OCI-LY3 (cell line): ENCODE measurements at regions not wholly inside any gene's neighbourhood (a gene's known extent, or its start where the extent isn't known, plus 50 kb on each side); places are given as distances from the start of the nearest gene placed in this dataset.

Experiments used
- EZH2phosphoT487 ChIP-seq: fragments of 200-600 bp; shearing (Covaris generic); IDR thresholded peaks from 2 replicates; pipeline ENCODE4 v1.6.1; 2018; ENCODE audit warnings: antibody characterized with exemption, mixed run types, low read depth
- TF ChIP-seq, protein P1 (sequence below): fragments of 200-600, 300-600 bp; sonication (generic); IDR thresholded peaks from 2 replicates; pipeline ENCODE4 v1.5.1; 2014; ENCODE audit warnings: antibody characterized with exemption, low read length, low read depth

DNA sequence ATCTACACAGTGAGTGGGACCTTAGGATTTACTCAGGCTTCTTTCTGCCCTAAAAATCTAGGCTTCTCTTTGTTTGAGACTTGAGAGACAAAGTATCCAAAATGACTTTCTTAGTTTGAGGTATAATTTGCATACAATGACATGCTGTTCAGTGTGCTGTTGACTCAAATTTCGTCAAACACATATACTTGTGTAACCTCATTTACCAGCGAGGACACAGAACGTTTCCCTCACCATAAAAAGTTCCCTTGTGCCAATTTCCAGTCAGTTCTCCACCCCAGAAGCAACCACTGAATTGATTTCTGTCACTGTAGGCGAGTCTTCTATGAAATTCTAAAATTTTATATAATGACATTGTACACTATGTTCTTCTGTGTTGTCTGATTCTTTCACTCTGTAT is 68.0 kb upstream of the MAF start:
- TF ChIP-seq, protein P1, sequence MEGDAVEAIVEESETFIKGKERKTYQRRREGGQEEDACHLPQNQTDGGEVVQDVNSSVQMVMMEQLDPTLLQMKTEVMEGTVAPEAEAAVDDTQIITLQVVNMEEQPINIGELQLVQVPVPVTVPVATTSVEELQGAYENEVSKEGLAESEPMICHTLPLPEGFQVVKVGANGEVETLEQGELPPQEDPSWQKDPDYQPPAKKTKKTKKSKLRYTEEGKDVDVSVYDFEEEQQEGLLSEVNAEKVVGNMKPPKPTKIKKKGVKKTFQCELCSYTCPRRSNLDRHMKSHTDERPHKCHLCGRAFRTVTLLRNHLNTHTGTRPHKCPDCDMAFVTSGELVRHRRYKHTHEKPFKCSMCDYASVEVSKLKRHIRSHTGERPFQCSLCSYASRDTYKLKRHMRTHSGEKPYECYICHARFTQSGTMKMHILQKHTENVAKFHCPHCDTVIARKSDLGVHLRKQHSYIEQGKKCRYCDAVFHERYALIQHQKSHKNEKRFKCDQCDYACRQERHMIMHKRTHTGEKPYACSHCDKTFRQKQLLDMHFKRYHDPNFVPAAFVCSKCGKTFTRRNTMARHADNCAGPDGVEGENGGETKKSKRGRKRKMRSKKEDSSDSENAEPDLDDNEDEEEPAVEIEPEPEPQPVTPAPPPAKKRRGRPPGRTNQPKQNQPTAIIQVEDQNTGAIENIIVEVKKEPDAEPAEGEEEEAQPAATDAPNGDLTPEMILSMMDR = no peak
- no peak for TF ChIP-seq EZH2phosphoT487
